ENCODE measurements at regions not wholly inside any gene's neighbourhood (a gene's known extent, or its start where the extent isn't known, plus 50 kb on each side); places are given as distances from the start of the nearest gene placed in this dataset.

DNA sequence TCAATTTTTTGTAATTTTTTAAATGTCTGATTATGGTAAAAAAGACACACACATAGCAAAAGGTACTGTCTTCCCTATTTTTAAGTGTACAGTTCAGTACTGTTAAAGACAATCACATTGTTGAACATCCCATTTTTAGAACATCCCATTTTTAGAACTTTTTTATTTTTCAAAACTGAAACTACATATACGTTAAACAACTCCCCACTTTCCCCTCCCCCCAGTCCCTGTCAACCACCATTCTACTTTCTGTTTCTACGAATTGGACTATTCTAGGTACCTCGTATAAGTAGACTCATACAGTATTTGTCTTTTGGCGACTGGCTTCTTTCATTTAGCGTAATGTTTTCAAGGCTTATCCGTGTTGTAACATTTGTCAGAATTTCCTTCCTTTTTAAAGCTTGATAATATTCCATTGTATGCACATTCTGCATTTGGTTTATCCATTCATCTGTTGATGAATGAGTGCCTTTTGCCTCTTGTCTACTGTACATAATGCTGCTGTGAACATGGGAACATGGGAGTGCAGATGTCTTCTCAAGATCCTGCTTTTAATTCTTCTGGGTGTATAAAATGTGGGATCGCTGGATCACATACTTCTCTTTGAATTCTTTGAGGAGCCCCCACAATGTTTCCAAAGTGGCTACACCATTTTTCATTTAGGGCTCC is 154.0 kb downstream of the PIK3R1 start:
- 100% methylated on average over 1 of the region's 7 CpGs for WGBS (ENCODE audit: extremely low coverage, insufficient coverage, low lambda C conversion rate)
- H3K9ac ChIP-seq (ENCODE audit: low read length): no peak overlapping the region
- no peak overlapping the region for H3K23ac ChIP-seq (ENCODE audit: low read length)
- H3K18ac ChIP-seq (ENCODE audit: low read length): no peak overlapping the region
- H2BK5ac ChIP-seq (ENCODE audit: low read length): no peak overlapping the region
- no peak overlapping the region for H3K4ac ChIP-seq (ENCODE audit: low read depth, low read length)
- no peaks in the 10 kb centered on the region for H3K36me3 ChIP-seq (ENCODE audit: control insufficient read depth, insufficient read depth, low read length)
- H3K79me1 ChIP-seq (ENCODE audit: low read length): no peaks in the 10 kb centered on the region
- H2BK15ac ChIP-seq (replicated peaks; ENCODE audit: low read depth): no peak overlapping the region
- no peak overlapping the region for H2BK120ac ChIP-seq (ENCODE audit: low read depth, low read length)
- H4K8ac ChIP-seq (ENCODE audit: low read depth, low read length): no peak overlapping the region
- no peaks in the 10 kb centered on the region for H3K4me1 ChIP-seq (ENCODE audit: control insufficient read depth, low read depth, low read length)
- no peak overlapping the region for H3K27ac ChIP-seq (ENCODE audit: low read depth, low read length)
- H3K79me2 ChIP-seq (ENCODE audit: control insufficient read depth, insufficient read depth, low read length): no peaks in the 10 kb centered on the region
- H4K5ac ChIP-seq (ENCODE audit: low read length): no peak overlapping the region
- H2AK5ac ChIP-seq (ENCODE audit: low read length): no peak overlapping the region
- DNase-seq: no peak
- no peak overlapping the region for H3K4me3 ChIP-seq (ENCODE audit: low read length)
- H3K27me3 ChIP-seq (ENCODE audit: insufficient read depth, low read length, poor library complexity): no peaks in the 10 kb centered on the region
- no peak overlapping the region for H3K56ac ChIP-seq (ENCODE audit: low read length)
- H3K4me2 ChIP-seq (ENCODE audit: low read length): no peak overlapping the region

- Histone ChIP-seq H3K79me1 (ENCODE audit: low read length) (no peaks in the 10 kb centered on the region), H3K27ac (ENCODE audit: low read depth, low read length) (no peak overlapping the region), H2AK5ac (ENCODE audit: low read length) (no peak overlapping the region), H3K4me2 (ENCODE audit: low read length) (no peak overlapping the region), H3K4me1 (ENCODE audit: control insufficient read depth, low read depth, low read length) (no peaks in the 10 kb centered on the region), H3K79me2 (ENCODE audit: control insufficient read depth, insufficient read depth, low read length) (no peaks in the 10 kb centered on the region), H4K8ac (ENCODE audit: low read depth, low read length) (no peak overlapping the region), H3K27me3 (ENCODE audit: insufficient read depth, low read length, poor library complexity) (no peaks in the 10 kb centered on the region), H3K56ac (ENCODE audit: low read length) (no peak overlapping the region), H3K18ac (ENCODE audit: low read length) (no peak overlapping the region), H2BK5ac (ENCODE audit: low read length) (no peak overlapping the region), H3K4ac (ENCODE audit: low read depth, low read length) (no peak overlapping the region), H3K36me3 (ENCODE audit: control insufficient read depth, insufficient read depth, low read length) (no peaks in the 10 kb centered on the region), H4K5ac (ENCODE audit: low read length) (no peak overlapping the region), H2BK120ac (ENCODE audit: low read depth, low read length) (no peak overlapping the region), H3K9ac (ENCODE audit: low read length) (no peak overlapping the region), H3K4me3 (ENCODE audit: low read length) (no peak overlapping the region), H3K23ac (ENCODE audit: low read length) (no peak overlapping the region), H2BK15ac (replicated peaks; ENCODE audit: low read depth) (no peak overlapping the region)
- DNase-seq: no peak
- no CpG with 5 or more reads among the region's 2 CpGs for WGBS (ENCODE audit: extremely low coverage, insufficient coverage, low lambda C conversion rate)
These were observed 154.6 kb downstream of the PIK3R1 start for GRCh38 chr5:68370196-68370595.

GRCh38 chr5:68371607-68372006 is 156.1 kb downstream of the PIK3R1 start:
- H3K79me1 ChIP-seq (ENCODE audit: low read length): no peaks in the 10 kb centered on the region
- no peak overlapping the region for H4K5ac ChIP-seq (ENCODE audit: low read length)
- no peak overlapping the region for H3K9ac ChIP-seq (ENCODE audit: low read length)
- H3K4me2 ChIP-seq (ENCODE audit: low read length): no peak overlapping the region
- no peaks in the 10 kb centered on the region for H3K79me2 ChIP-seq (ENCODE audit: control insufficient read depth, insufficient read depth, low read length)
- DNase-seq: no peak
- no peak overlapping the region for H2BK5ac ChIP-seq (ENCODE audit: low read length)
- WGBS (ENCODE audit: extremely low coverage, insufficient coverage, low lambda C conversion rate): no CpG with 5 or more reads among the region's 2 CpGs
- no peak overlapping the region for H2AK5ac ChIP-seq (ENCODE audit: low read length)
- no peak overlapping the region for H3K4ac ChIP-seq (ENCODE audit: low read depth, low read length)
- H3K27ac ChIP-seq (ENCODE audit: low read depth, low read length): no peak overlapping the region
- H3K4me1 ChIP-seq (ENCODE audit: control insufficient read depth, low read depth, low read length): no peaks in the 10 kb centered on the region
- H2BK120ac ChIP-seq (ENCODE audit: low read depth, low read length): no peak overlapping the region
- no peak overlapping the region for H3K23ac ChIP-seq (ENCODE audit: low read length)
- H3K4me3 ChIP-seq (ENCODE audit: low read length): no peak overlapping the region
- H2BK15ac ChIP-seq (replicated peaks; ENCODE audit: low read depth): no peak overlapping the region
- H3K27me3 ChIP-seq (ENCODE audit: insufficient read depth, low read length, poor library complexity): no peaks in the 10 kb centered on the region
- no peaks in the 10 kb centered on the region for H3K36me3 ChIP-seq (ENCODE audit: control insufficient read depth, insufficient read depth, low read length)
- no peak overlapping the region for H3K18ac ChIP-seq (ENCODE audit: low read length)
- no peak overlapping the region for H4K8ac ChIP-seq (ENCODE audit: low read depth, low read length)
- no peak overlapping the region for H3K56ac ChIP-seq (ENCODE audit: low read length)

GRCh38 chr5:68372161-68372560 is 156.6 kb downstream of the PIK3R1 start:
- no peak overlapping the region for H3K4ac ChIP-seq (ENCODE audit: low read depth, low read length)
- no peaks in the 10 kb centered on the region for H3K79me2 ChIP-seq (ENCODE audit: control insufficient read depth, insufficient read depth, low read length)
- no peak overlapping the region for H3K9ac ChIP-seq (ENCODE audit: low read length)
- no peak overlapping the region for H3K4me3 ChIP-seq (ENCODE audit: low read length)
- H3K23ac ChIP-seq (ENCODE audit: low read length): no peak overlapping the region
- H3K36me3 ChIP-seq (ENCODE audit: control insufficient read depth, insufficient read depth, low read length): no peaks in the 10 kb centered on the region
- no peak overlapping the region for H3K27ac ChIP-seq (ENCODE audit: low read depth, low read length)
- H3K27me3 ChIP-seq (ENCODE audit: insufficient read depth, low read length, poor library complexity): no peaks in the 10 kb centered on the region
- H3K4me1 ChIP-seq (ENCODE audit: control insufficient read depth, low read depth, low read length): no peaks in the 10 kb centered on the region
- no peak overlapping the region for H2BK120ac ChIP-seq (ENCODE audit: low read depth, low read length)
- H2AK5ac ChIP-seq (ENCODE audit: low read length): no peak overlapping the region
- no peak overlapping the region for H3K56ac ChIP-seq (ENCODE audit: low read length)
- no peak overlapping the region for H3K4me2 ChIP-seq (ENCODE audit: low read length)
- no peaks in the 10 kb centered on the region for H3K79me1 ChIP-seq (ENCODE audit: low read length)
- no CpG with 5 or more reads among the region's 1 CpG for WGBS (ENCODE audit: extremely low coverage, insufficient coverage, low lambda C conversion rate)
- DNase-seq: no peak
- H4K5ac ChIP-seq (ENCODE audit: low read length): no peak overlapping the region
- no peak overlapping the region for H3K18ac ChIP-seq (ENCODE audit: low read length)
- H4K8ac ChIP-seq (ENCODE audit: low read depth, low read length): no peak overlapping the region
- no peak overlapping the region for H2BK15ac ChIP-seq (replicated peaks; ENCODE audit: low read depth)
- no peak overlapping the region for H2BK5ac ChIP-seq (ENCODE audit: low read length)

GRCh38 chr5:68373050-68373449 is 157.5 kb downstream of the PIK3R1 start:
- Histone ChIP-seq H3K9ac (ENCODE audit: low read length) (no peak overlapping the region), H2AK5ac (ENCODE audit: low read length) (no peak overlapping the region), H3K27me3 (ENCODE audit: insufficient read depth, low read length, poor library complexity) (no peaks in the 10 kb centered on the region), H3K4ac (ENCODE audit: low read depth, low read length) (no peak overlapping the region), H2BK15ac (replicated peaks; ENCODE audit: low read depth) (no peak overlapping the region), H3K36me3 (ENCODE audit: control insufficient read depth, insufficient read depth, low read length) (no peaks in the 10 kb centered on the region), H3K79me1 (ENCODE audit: low read length) (no peaks in the 10 kb centered on the region), H2BK120ac (ENCODE audit: low read depth, low read length) (no peak overlapping the region), H3K4me3 (ENCODE audit: low read length) (no peak overlapping the region), H3K4me2 (ENCODE audit: low read length) (no peak overlapping the region), H3K27ac (ENCODE audit: low read depth, low read length) (no peak overlapping the region), H2BK5ac (ENCODE audit: low read length) (no peak overlapping the region), H3K4me1 (ENCODE audit: control insufficient read depth, low read depth, low read length) (no peaks in the 10 kb centered on the region), H3K79me2 (ENCODE audit: control insufficient read depth, insufficient read depth, low read length) (no peaks in the 10 kb centered on the region), H3K56ac (ENCODE audit: low read length) (no peak overlapping the region), H4K8ac (ENCODE audit: low read depth, low read length) (no peak overlapping the region), H3K23ac (ENCODE audit: low read length) (no peak overlapping the region), H3K18ac (ENCODE audit: low read length) (no peak overlapping the region), H4K5ac (ENCODE audit: low read length) (no peak overlapping the region)
- no peak for DNase-seq
- no CpG with 5 or more reads among the region's 2 CpGs for WGBS (ENCODE audit: extremely low coverage, insufficient coverage, low lambda C conversion rate)

Data from mesendoderm (in vitro differentiated cells).